CD4-positive, alpha-beta T cell treated with Interleukin-2 at 100 ng/mL for 4 hours (primary cell): ENCODE measurements at regions not wholly inside any gene's neighbourhood (a gene's known extent, or its start where the extent isn't known, plus 50 kb on each side); places are given as distances from the start of the nearest gene placed in this dataset.

ENCODE experiments used
- DNase-seq: peaks from one replicate; pipeline ENCODE4 v3.0.0-alpha.2; 2020; ENCODE audit warnings: low spot score

DNA sequence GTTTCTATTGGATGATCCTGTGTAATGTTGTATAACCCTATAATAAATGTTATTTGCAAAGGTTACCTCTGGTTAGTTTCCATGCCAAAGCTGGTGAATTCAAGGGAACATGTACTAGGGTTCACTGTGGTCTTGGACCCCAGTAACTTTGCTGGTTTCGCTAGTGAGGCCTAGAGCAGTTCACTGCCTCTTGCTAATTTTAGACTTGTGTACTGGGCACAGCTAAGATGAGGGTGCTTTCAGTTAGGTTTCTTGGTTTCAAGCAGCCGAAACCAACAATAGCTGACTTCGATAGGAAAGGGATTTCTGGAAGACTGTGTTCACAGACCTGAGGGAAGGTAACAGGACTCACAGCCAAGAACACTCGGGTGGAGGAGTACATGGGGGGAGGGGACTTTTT, 215.5 kb upstream of the BCOR start:
- no peak for DNase-seq

DNA sequence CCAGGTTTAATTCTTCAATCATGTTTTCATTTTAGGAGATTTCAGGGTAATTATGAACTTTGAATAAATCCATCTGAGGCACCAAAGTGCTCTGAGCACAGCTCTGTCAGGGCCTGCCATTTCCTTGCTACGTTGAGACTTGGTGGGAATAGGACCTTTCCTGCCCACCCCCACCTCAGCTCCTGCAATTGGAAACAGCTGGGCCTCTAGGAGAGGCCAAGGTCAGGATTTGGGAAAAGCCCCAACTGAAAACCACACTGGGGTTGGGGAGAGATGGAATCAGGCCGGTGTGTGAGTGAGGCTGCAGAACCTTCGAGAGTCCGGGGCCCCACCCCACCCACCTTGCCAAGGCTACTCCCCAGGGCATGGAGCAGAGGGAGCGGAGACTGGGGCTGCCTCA, 212.7 kb upstream of the BCOR start:
- no peak for DNase-seq

DNA sequence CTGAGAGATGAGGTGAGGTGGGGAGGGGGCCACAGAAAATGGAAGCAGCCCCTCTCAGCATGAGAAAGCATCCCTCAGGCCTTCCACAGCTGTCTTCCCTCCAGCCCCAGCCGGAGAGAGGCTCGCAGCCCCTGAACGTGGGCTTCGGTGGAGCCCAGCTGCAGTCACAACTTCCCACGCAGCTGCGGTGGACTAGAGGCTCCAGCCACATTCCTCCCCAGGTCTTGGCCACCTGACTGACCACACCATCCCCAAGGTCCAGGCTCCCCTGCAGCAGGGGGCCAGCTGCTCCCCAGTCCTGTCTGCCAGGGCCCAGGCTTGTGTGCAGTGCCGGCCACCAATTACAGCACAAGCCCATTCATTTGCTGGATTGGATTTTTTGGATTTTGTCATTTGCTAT, 212.3 kb upstream of the BCOR start:
- no peak for DNase-seq

DNA sequence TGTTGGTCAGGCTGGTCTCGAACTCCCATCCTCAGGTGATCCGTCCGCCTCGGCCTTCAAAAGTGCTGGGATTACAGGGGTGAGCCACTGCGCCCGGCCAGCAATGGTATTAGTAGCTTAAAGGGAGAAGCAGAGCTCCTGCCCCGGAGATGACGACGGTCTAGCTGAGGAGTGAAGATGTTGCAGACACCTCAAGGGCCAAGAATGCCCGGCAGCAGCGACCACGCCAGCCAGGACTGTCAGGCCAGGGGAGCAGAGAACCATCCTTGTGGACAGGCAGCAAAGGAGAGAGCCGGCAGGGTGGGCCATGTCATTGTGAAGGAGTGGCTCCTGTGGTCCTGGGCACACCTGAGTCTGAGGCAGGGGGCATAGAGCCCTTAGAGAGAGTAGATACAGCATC, 210.1 kb upstream of the BCOR start:
- DNase-seq: no peak

DNA sequence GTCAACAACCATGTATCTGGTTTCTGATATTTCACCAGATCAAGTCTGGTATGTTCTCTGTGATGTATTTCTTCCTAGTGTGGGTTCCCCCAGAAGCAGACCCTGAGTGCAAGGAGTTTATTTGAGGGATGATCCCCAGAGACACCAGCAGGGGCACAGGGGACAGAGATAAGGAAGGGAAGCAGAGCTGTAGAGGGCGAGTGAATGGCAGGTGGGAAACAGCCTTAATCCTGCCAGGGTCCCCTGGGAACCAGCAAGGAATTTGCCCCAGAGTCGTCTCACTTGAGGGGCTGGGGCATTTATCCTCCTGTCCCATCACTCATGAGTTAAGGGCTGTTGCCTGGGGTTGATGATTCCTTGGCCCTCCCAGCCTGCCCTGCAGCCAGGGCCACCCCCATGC, 206.4 kb upstream of the BCOR start:
- DNase-seq: no peak

DNA sequence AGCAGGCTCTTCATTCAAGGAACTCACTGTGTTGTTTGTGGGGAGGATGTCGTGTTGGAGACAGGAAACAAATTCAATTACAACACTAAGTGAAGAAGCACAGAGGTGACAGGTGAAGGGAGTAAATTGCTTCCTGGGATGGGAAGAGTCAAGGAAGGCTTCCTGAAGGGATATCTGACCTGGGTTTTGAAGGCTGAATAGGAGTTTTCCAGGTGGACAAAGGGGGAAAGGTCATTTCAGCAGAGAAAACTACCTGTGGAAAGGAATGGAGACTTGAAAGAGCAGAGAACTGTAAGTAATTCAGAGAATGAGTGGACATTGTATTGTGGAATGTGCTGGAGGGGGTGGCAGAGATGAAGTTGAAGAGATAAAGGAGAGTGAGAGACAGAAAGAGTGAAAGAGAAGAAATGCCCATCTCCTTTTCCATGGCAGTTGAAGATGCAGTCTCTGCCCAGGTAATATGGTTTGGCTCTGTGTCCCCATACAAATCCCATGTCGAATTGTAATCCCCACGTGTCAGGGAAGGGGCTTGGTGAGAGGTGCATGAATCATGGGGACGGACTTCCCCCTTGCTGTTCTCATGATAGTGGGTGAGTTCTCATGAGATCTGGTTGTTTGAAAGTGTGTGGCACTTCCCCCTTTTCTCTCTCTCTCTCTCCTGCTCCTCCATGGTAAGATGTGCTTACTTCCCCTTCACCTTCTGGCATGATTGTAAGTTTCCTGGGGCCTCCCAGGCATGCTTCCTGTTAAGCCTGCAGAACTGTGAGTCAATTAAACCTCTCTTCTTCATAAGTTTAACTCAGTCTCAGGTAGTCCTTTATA, 205.7 kb upstream of the BCOR start:
- no peak for DNase-seq

DNA sequence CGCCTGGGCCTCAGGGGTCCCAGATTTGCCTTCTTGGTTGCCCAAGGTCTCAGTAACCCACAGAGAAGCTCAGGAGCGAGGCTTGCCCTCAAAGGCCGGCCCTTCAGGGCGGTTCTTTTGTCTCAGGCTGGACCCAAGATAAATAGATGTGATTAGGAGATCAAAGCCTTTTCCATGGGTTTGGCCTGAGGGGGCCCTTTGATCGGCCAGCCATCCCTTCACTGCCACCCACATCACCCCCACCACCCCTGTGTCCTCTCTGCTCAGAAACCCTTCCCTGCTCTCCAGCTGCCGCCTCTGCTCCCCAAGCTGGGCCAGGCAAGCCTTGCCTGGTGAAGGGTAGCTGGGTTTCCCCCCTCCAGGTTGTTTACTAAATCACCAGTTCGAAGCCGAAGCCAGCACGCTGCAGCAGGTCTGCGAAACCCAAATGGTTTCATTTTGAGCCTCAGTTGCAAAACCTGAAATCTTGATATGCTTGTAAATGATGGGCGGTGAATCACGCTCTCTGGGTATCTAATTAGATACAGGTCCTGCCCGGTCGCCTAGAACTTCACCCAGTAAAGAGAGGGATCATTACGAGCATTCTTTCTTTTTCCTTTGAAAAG, 202.6 kb upstream of the BCOR start:
- DNase-seq: peak; percentile 7

DNA sequence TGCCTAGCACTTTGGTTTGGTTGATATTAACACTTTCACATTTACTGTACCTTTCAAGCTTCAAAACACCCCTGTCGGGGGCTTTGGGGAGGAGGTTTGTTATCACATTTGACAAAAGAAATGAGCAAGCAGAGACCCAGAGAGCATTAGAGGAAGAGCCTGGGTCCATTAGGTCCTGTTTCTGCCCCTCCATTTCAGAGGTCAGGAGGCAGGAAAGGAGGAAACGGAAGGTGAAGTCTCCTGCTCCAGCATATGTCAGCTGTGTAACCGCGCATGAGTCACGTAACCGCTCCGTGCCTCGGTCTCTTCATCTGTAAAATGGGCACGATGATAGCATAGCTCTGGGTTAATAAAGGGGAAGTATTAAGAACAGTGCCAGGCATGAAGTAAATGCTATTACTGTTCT, 201.9 kb upstream of the BCOR start:
- peak; percentile 39 for DNase-seq

DNA sequence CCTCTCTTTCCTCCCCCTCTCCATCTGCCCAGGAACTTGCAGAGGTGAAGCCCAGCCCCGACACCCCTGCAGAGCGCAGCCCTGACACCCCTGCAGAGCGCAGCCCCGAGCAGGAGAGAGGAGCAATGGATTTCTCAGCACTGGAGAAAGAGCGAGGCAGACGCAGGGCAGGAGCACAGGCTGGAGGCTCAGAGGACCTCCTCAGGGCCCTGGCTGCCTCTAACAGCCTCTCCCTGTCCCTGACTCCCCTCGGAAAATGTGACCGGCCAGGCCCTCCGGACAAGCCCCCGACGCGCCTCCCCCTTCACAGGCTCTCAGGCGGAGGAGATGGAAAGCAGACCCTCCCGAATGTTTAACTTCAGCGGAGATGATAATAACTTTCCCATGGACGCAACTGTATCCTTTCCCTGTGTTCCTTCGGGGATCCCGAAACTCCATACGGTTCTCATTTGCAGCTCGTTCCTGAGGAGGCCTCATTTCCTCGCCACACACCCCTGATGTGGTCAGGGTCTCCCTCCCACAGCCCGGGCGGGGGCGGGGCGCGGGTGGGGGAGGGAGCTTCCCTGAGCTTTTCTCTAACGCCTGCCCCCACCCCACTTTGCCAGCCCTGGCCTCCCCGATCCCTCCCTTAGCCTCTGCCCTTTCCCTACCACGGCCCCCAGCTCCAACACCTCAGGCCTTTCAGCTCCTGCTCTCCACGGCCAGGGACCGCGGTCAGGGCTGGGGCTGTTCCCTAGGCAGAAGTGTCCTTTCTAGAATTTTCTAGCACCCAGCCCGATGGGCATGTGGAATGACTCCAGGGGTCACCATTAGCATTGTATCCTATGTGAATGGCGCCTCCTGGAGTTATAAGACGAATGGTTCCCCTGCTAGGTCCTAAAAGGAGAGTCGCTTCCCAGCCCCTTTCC, 201.1 kb upstream of the BCOR start:
- no peak for DNase-seq

DNA sequence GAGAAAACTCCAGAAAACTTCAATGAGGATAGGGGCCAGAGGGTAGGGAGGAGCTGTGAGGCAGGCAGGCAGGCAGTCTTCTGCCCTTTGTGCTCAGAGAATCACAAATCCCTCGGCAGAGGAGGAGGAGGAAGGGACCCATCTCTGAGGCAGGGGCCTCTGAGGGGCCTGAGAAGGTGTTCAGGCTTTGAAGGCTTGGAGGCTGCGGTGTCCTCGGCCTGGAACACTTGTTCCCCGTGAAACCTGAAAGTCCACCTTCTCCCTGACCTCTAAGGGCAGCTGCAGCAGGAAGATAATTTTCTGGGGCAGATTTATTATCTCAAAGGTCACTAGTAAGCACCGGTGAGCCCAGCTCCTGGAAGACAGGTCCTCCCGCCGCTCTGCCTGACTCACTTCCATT, 200.3 kb upstream of the BCOR start:
- DNase-seq: no peak

DNA sequence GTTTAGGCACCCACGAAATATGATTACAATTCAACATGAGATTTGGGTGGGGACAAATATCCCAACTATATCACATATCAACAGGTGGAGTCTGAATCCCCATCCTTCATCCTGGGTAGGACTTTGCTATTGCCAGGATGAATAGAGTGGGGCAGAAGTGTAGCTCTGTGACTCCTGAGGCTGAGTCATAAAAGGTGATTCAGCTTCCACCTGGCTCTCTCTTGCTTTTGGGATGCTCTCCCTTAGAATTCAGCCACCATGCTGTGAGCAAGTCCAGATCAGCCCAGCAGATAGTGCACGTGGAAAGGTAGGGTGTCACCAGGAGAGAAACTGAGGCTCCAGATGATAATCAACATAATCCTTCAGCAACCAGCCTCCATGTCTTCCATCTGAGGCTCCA, 193.8 kb upstream of the BCOR start:
- DNase-seq: no peak

DNA sequence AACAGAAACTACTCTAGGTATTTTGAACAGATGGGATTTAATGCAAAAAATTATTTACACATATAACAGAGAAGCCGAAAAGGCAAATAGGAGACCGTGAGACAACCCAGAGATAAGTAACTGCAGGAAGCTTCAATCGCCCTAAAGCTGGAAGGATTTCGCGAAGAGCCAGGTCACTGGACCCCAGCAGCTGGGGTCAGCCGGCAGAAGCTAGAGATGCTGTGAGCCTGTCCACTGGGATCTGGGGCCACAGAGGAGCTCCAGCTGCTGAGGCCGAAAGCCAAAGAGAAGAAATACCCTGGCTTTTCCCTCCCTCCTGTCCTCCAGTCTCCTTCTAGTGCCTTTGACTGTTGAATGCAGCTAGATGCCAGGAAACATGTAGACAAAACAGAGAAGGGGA, 192.8 kb upstream of the BCOR start:
- DNase-seq: no peak

DNA sequence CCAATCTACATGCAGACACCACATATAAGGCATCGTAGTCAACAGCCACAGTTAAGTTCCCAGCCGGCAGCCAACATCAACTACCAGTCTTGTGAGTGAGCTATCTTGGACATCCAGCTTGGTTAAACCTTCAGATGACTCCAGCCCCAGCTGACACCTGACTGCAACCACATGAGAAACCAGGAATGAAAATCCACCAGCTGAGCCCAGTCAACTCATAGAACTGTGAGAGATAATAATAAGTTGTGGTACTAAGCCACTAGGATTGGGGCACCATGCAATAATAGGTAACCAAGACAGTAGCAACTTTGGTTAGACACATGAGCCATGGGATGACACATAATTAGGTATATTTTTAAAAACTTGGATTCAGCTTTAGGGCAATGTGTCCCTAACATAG, 188.1 kb upstream of the BCOR start:
- no peak for DNase-seq

DNA sequence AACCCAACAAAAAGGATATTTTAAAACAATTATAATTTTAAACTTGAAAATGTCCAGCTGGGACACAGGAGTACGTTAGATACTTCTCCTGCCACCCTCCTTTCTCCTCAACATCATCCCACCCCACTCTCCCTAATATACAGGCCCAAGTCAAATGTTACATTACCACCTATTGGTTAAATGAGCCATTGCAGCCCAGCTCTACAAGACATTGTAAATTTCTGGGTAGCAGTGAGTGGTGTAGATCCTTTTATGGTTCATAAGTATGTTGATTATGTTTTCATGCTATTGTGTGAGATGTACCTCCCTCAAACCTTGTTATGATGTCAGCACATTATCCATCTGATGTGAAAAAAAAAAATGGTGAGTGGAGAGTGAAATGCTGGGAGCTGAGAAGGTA, 187.1 kb upstream of the BCOR start:
- DNase-seq: no peak

DNA sequence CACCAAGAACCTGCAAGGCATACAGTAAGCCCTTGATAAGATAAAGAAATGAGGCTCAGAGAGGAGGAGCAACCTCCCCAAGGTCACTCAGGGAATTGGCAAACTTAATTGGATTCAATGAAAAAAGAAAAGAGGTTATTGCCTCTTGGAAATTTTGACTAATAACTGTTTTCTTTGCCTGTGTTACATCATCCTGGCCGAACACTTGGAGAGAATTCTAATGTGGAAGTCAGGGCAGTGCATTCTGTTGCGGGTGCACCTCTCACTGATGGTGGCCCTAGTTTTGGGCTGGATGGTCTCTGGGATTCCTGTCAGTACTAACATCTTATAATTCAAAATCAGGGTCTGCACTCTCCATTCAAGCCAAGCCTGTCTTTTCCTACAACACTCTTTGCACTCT, 186.2 kb upstream of the BCOR start:
- DNase-seq: no peak

DNA sequence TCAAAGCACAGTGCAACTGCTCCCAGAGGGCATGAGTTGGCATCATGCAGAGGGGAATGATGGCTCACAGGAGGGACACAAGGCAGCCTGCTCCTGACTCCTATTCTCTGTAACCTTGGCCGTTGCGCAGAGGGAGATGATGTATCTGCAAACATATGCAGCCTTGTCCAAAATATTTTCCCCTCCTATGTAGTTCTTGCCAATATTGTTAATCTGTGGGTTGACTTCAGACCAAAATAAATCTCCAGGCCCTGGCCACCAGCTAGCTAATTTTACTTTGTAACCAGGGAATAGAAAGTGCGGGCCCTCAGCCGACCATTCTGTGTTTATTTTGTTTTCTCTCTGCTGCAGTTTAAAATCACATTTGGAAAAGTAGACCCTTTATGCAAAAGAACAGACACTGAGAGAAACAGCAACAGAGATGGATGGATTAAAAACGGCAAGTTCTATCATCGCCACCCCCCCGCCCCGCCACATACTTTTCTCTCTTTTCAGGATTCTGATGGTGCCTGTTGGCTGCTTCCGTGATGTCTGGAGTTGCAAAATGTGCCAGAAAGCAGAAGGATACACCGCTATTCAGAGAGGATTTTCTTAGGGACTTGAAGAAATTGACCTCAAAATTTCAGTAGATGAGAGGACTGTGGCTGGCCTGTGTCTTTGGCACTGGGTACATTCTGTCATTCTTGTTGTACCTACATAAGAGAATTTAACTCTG, 185.3 kb upstream of the BCOR start:
- no peak for DNase-seq

DNA sequence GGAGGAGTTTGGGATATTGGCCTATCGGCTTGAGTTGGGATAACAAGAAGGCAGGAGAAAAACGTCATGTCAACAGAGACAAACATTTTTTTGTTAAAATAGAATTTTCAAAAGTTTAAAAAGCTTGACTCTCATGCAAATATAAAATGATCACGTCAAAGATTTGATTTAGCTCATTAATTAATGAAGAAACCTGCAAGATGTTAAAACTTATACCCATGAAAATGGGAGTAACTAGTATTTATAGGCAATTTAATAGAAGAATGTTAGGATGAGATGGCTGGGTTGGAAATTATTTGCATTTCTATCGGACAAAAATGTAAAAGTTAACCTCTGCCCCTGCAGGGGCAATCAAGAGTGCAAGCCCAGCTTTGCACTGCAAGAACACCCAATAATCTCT, 184.6 kb upstream of the BCOR start:
- DNase-seq: no peak

DNA sequence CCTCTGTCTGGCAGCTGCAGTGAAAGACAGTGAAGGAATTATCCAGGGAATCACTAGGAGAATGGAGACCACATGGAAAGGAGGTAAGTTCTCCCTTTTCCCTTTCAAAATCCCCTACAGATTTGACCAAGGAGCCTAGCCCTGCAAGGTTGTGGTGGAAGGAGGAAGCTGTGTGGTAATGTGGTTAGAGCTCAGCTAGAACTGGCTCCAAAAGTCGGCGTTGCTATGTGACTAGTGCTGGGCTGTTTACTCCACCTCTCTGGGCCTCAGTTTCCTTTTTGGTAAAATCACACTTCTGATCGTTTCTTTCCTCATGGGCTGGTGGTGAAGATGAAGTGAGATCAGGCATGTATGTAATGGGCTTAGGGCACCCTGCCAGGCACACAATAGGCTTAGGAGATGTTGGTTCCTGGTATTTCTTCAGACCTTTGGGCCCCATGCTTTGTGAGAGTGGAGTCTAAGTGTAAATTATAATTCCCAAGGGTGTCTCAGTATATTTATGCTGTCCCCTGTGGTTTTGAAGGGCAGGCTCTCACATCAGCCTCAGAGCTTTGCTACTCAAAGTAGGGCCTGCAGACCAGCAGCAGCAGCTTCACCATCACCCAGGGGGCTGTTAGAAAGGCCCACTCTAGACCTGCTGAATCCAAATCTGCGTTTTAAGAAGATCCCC, 183.7 kb upstream of the BCOR start:
- peak; percentile 31 for DNase-seq

DNA sequence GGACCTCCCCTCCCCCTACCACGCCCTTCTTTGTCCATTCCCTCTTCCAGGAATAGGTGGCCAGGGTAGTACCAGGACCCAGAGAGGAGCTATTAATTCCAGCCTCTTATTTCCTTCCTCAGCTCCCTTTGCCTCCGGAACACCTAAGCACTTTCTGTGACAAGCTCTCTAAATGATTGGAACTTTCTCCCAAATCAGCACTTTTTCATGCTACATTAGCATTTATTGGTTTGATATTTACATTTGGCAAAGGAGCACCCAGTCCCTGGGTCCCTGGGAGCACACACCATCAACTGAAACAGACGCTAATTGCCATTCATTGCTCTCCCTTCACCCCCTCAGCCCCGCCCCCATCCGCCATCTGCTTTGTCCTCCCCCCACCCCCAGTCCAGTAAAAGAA, 182.0 kb upstream of the BCOR start:
- no peak for DNase-seq

DNA sequence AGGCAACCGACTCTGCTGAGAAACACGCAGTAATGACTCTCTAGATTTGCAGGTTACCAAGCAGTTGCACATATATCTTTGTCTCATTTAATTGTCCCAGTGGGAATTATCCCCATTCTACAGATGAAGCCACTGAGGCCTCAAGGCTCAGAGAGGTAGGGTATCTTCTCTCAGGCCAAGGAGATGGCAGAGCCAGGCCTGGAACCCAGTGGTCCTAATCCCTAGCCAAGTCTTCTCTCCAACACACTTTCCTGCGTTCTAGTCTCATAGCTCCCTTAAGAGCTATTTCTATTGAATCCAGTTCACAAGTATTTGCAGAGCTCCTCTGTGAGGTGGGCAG, 181.3 kb upstream of the BCOR start:
- DNase-seq: no peak

DNA sequence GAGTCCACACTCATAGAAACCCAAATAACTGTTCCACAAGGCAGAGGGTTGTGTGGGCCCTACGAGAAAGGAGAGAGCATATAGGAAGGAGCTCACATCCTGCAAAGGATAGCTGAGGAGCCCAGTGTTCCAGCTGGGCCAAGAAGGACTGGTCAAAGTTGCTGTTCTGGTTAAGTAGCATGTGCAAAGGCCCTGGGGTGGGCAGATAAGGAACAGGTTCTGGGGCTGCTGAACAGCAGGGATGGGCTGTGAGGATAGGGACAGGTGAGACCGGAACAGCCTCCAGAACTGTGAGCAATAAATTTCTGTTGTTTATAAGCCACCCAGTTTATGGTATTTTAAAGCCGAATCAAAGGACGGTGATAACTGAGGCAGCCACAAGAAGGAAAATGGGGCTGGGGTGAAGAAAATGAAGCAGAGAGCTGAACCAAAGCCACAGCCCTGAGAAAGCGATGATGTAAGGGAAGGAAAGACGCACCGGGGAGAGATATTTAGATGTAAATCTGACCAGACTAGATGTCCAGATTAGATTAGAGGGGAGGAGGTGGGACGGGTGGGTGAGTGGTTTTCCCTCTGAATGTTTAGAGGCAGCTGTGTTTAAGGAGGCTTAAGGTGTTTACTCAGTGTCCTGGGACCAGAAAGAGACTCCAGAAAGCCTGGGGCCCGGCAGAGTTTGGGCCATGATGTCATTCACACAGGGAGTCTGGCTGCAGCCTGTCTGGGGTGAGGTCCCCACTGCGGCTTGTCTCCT, 180.8 kb upstream of the BCOR start:
- DNase-seq: peak; percentile 81
